ENCODE measurements at regions not wholly inside any gene's neighbourhood (a gene's known extent, or its start where the extent isn't known, plus 50 kb on each side); places are given as distances from the start of the nearest gene placed in this dataset.
"Not testable (repeated sequence)": the region's sequence is repeated elsewhere in the genome, so short reads cannot be mapped to it uniquely, and the experiment has no call there.

- Histone ChIP-seq H3K27me3 (ENCODE audit: control insufficient read depth in 5 of 5, insufficient read depth in 4 of 5, low read length in 5 of 5) (peaks cover 0 to 2% (median 0%) of the 10 kb centered on the region in 5 donors), H3K9me3 (ENCODE audit: control insufficient read depth in 5 of 5, low read length in 5 of 5) (no peaks in the 10 kb centered on the region), H3K36me3 (ENCODE audit: control insufficient read depth in 5 of 5, insufficient read depth in 5 of 5, low read length in 5 of 5) (no peaks in the 10 kb centered on the region), H3K4me1 (ENCODE audit: control insufficient read depth in 5 of 5, insufficient read depth in 5 of 5, low read length in 5 of 5) (peaks cover 0 to 21% (median 14%) of the 10 kb centered on the region in 5 donors), H3K9ac (ENCODE audit: low read length in 5 of 5) (peak overlapping the region in 1 of 5 donors; percentile 1), H3K4me3 (ENCODE audit: low read depth in 1 of 5, low read length in 5 of 5) (no peak overlapping the region), H3K27ac (ENCODE audit: low read depth, low read length) (no peak overlapping the region)
These were observed 67.2 kb upstream of the BMAL1 start for GRCh38 chr11:13210424-13210823.

- Histone ChIP-seq H3K4me1 (ENCODE audit: control insufficient read depth in 5 of 5, insufficient read depth in 5 of 5, low read length in 5 of 5) (peaks cover 0 to 4% (median 0%) of the 10 kb centered on the region in 5 donors), H3K36me3 (ENCODE audit: control insufficient read depth in 5 of 5, insufficient read depth in 5 of 5, low read length in 5 of 5) (no peaks in the 10 kb centered on the region), H3K27me3 (ENCODE audit: control insufficient read depth in 5 of 5, insufficient read depth in 4 of 5, low read length in 5 of 5) (peaks cover 0 to 5% (median 0%) of the 10 kb centered on the region in 5 donors), H3K27ac (ENCODE audit: low read depth, low read length) (no peak overlapping the region), H3K4me3 (ENCODE audit: low read depth in 1 of 5, low read length in 5 of 5) (no peak overlapping the region), H3K9ac (ENCODE audit: low read length in 5 of 5) (no peak overlapping the region), H3K9me3 (ENCODE audit: control insufficient read depth in 5 of 5, low read length in 5 of 5) (no peaks in the 10 kb centered on the region)
These were observed 63.3 kb upstream of the BMAL1 start for GRCh38 chr11:13214276-13214675.

DNA sequence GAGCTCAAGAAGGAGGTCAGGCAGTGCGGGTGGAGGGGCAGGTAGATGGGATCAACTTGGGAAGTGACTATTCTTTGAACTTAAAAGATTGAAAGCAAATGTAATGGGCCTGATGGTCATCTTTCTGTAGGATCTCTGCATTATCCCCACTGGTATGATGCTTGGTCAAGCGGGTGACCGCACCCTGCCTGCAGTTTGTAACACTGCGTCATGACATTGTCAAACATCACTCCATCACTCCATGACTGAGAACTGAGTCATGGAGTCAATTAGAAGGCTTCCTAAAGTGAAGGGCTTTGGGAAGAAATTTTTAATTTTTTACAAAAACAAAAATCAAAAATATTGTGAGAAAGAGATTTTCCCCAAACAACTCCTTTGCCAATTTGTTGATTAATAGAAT is 62.4 kb upstream of the BMAL1 start:
- Histone ChIP-seq H3K9ac (ENCODE audit: low read length in 5 of 5) (no peak overlapping the region), H3K36me3 (ENCODE audit: control insufficient read depth in 5 of 5, insufficient read depth in 5 of 5, low read length in 5 of 5) (no peaks in the 10 kb centered on the region), H3K4me3 (ENCODE audit: low read depth in 1 of 5, low read length in 5 of 5) (no peak overlapping the region), H3K27me3 (ENCODE audit: control insufficient read depth in 5 of 5, insufficient read depth in 4 of 5, low read length in 5 of 5) (peaks cover 0 to 5% (median 0%) of the 10 kb centered on the region in 5 donors), H3K9me3 (ENCODE audit: control insufficient read depth in 5 of 5, low read length in 5 of 5) (no peaks in the 10 kb centered on the region), H3K27ac (ENCODE audit: low read depth, low read length) (no peak overlapping the region), H3K4me1 (ENCODE audit: control insufficient read depth in 5 of 5, insufficient read depth in 5 of 5, low read length in 5 of 5) (peaks cover 0 to 4% (median 0%) of the 10 kb centered on the region in 5 donors)

- Histone ChIP-seq H3K9ac (ENCODE audit: low read length in 5 of 5) (no peak overlapping the region), H3K4me1 (ENCODE audit: control insufficient read depth in 5 of 5, insufficient read depth in 5 of 5, low read length in 5 of 5) (peaks cover 0 to 4% (median 0%) of the 10 kb centered on the region in 5 donors), H3K27ac (ENCODE audit: low read depth, low read length) (no peak overlapping the region), H3K4me3 (ENCODE audit: low read depth in 1 of 5, low read length in 5 of 5) (no peak overlapping the region), H3K27me3 (ENCODE audit: control insufficient read depth in 5 of 5, insufficient read depth in 4 of 5, low read length in 5 of 5) (peaks cover 0 to 5% (median 0%) of the 10 kb centered on the region in 5 donors), H3K9me3 (ENCODE audit: control insufficient read depth in 5 of 5, low read length in 5 of 5) (no peaks in the 10 kb centered on the region), H3K36me3 (ENCODE audit: control insufficient read depth in 5 of 5, insufficient read depth in 5 of 5, low read length in 5 of 5) (no peaks in the 10 kb centered on the region)
These were observed 61.4 kb upstream of the BMAL1 start for GRCh38 chr11:13216019-13216710.

GRCh38 chr11:13216711-13217075 is 60.9 kb upstream of the BMAL1 start:
- no peak overlapping the region for H3K9ac ChIP-seq (ENCODE audit: low read length in 5 of 5)
- no peaks in the 10 kb centered on the region for H3K9me3 ChIP-seq (ENCODE audit: control insufficient read depth in 5 of 5, low read length in 5 of 5)
- peaks cover 0 to 4% (median 0%) of the 10 kb centered on the region in 5 donors for H3K4me1 ChIP-seq (ENCODE audit: control insufficient read depth in 5 of 5, insufficient read depth in 5 of 5, low read length in 5 of 5)
- no peaks in the 10 kb centered on the region for H3K36me3 ChIP-seq (ENCODE audit: control insufficient read depth in 5 of 5, insufficient read depth in 5 of 5, low read length in 5 of 5)
- no peak overlapping the region for H3K4me3 ChIP-seq (ENCODE audit: low read depth in 1 of 5, low read length in 5 of 5)
- no peak overlapping the region for H3K27ac ChIP-seq (ENCODE audit: low read depth, low read length)
- H3K27me3 ChIP-seq (ENCODE audit: control insufficient read depth in 5 of 5, insufficient read depth in 4 of 5, low read length in 5 of 5): peaks cover 0 to 5% (median 0%) of the 10 kb centered on the region in 5 donors

- H3K36me3 ChIP-seq (ENCODE audit: control insufficient read depth in 5 of 5, insufficient read depth in 5 of 5, low read length in 5 of 5); H3K4me3 ChIP-seq (ENCODE audit: low read depth in 1 of 5, low read length in 5 of 5); H3K4me1 ChIP-seq (ENCODE audit: control insufficient read depth in 5 of 5, insufficient read depth in 5 of 5, low read length in 5 of 5); H3K9ac ChIP-seq (ENCODE audit: low read length in 5 of 5); H3K27me3 ChIP-seq (ENCODE audit: control insufficient read depth in 5 of 5, insufficient read depth in 4 of 5, low read length in 5 of 5); H3K27ac ChIP-seq (ENCODE audit: low read depth, low read length); H3K9me3 ChIP-seq (ENCODE audit: control insufficient read depth in 5 of 5, low read length in 5 of 5): not testable (repeated sequence)
These were observed 58.9 kb upstream of the BMAL1 start for GRCh38 chr11:13218685-13219084.

DNA sequence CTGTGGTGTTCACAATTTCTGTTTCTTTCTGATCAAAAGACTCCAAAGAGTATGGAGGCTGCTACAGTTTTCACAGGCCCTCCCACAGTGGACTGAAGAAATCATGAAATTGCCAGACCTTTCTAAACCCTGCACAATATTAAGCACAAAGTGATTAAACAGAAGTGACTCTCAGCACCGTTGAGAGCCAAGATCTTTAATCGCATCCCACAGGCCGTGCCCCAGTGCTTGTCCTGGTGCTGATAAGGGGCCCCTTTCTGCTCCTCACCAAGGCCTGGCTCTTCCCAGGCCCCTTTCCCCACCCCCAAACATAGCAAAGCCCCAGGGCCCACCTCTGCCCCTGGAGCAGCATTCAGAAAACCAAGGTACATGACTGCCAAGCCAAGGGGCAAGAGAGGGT is 57.4 kb upstream of the BMAL1 start:
- Histone ChIP-seq H3K9me3 (ENCODE audit: control insufficient read depth in 5 of 5, low read length in 5 of 5) (no peaks in the 10 kb centered on the region), H3K9ac (ENCODE audit: low read length in 5 of 5) (no peak overlapping the region), H3K27me3 (ENCODE audit: control insufficient read depth in 5 of 5, insufficient read depth in 4 of 5, low read length in 5 of 5) (peaks cover 0 to 3% (median 0%) of the 10 kb centered on the region in 5 donors), H3K4me3 (ENCODE audit: low read depth in 1 of 5, low read length in 5 of 5) (no peak overlapping the region), H3K27ac (ENCODE audit: low read depth, low read length) (no peak overlapping the region), H3K4me1 (ENCODE audit: control insufficient read depth in 5 of 5, insufficient read depth in 5 of 5, low read length in 5 of 5) (peaks cover 0 to 4% (median 0%) of the 10 kb centered on the region in 5 donors), H3K36me3 (ENCODE audit: control insufficient read depth in 5 of 5, insufficient read depth in 5 of 5, low read length in 5 of 5) (no peaks in the 10 kb centered on the region)

GRCh38 chr11:13221722-13222121 is 55.9 kb upstream of the BMAL1 start:
- Histone ChIP-seq H3K36me3 (ENCODE audit: control insufficient read depth in 5 of 5, insufficient read depth in 5 of 5, low read length in 5 of 5) (no peaks in the 10 kb centered on the region), H3K4me1 (ENCODE audit: control insufficient read depth in 5 of 5, insufficient read depth in 5 of 5, low read length in 5 of 5) (no peaks in the 10 kb centered on the region)

GRCh38 chr11:13222285-13222684 is 55.3 kb upstream of the BMAL1 start:
- H3K27me3 ChIP-seq (ENCODE audit: control insufficient read depth in 5 of 5, insufficient read depth in 4 of 5, low read length in 5 of 5): no peaks in the 10 kb centered on the region
- H3K27ac ChIP-seq (ENCODE audit: low read depth, low read length): no peak overlapping the region
- no peaks in the 10 kb centered on the region for H3K36me3 ChIP-seq (ENCODE audit: control insufficient read depth in 5 of 5, insufficient read depth in 5 of 5, low read length in 5 of 5)
- H3K9ac ChIP-seq (ENCODE audit: low read length in 5 of 5): no peak overlapping the region
- no peaks in the 10 kb centered on the region for H3K9me3 ChIP-seq (ENCODE audit: control insufficient read depth in 5 of 5, low read length in 5 of 5)
- H3K4me3 ChIP-seq (ENCODE audit: low read depth in 1 of 5, low read length in 5 of 5): no peak overlapping the region
- H3K4me1 ChIP-seq (ENCODE audit: control insufficient read depth in 5 of 5, insufficient read depth in 5 of 5, low read length in 5 of 5): no peaks in the 10 kb centered on the region

More at GRCh38 chr11:13221722-13222121, 55.9 kb upstream of the BMAL1 start:
- Histone ChIP-seq H3K27me3 (ENCODE audit: control insufficient read depth in 5 of 5, insufficient read depth in 4 of 5, low read length in 5 of 5) (no peaks in the 10 kb centered on the region), H3K9ac (ENCODE audit: low read length in 5 of 5) (no peak overlapping the region), H3K4me3 (ENCODE audit: low read depth in 1 of 5, low read length in 5 of 5) (no peak overlapping the region), H3K9me3 (ENCODE audit: control insufficient read depth in 5 of 5, low read length in 5 of 5) (no peaks in the 10 kb centered on the region), H3K27ac (ENCODE audit: low read depth, low read length) (no peak overlapping the region)

GRCh38 chr11:13223112-13223511 is 54.5 kb upstream of the BMAL1 start:
- H3K9ac ChIP-seq (ENCODE audit: low read length in 5 of 5): no peak overlapping the region
- H3K27ac ChIP-seq (ENCODE audit: low read depth, low read length): no peak overlapping the region

More at GRCh38 chr11:13223112-13223511, 54.5 kb upstream of the BMAL1 start:
- Histone ChIP-seq H3K9me3 (ENCODE audit: control insufficient read depth in 5 of 5, low read length in 5 of 5) (no peaks in the 10 kb centered on the region), H3K36me3 (ENCODE audit: control insufficient read depth in 5 of 5, insufficient read depth in 5 of 5, low read length in 5 of 5) (no peaks in the 10 kb centered on the region), H3K4me3 (ENCODE audit: low read depth in 1 of 5, low read length in 5 of 5) (no peak overlapping the region), H3K4me1 (ENCODE audit: control insufficient read depth in 5 of 5, insufficient read depth in 5 of 5, low read length in 5 of 5) (no peaks in the 10 kb centered on the region), H3K27me3 (ENCODE audit: control insufficient read depth in 5 of 5, insufficient read depth in 4 of 5, low read length in 5 of 5) (no peaks in the 10 kb centered on the region)

Data from subcutaneous abdominal adipose tissue (tissue), 5 donors.